ENCODE measurements at regions not wholly inside any gene's neighbourhood (a gene's known extent, or its start where the extent isn't known, plus 50 kb on each side); places are given as distances from the start of the nearest gene placed in this dataset.

DNA sequence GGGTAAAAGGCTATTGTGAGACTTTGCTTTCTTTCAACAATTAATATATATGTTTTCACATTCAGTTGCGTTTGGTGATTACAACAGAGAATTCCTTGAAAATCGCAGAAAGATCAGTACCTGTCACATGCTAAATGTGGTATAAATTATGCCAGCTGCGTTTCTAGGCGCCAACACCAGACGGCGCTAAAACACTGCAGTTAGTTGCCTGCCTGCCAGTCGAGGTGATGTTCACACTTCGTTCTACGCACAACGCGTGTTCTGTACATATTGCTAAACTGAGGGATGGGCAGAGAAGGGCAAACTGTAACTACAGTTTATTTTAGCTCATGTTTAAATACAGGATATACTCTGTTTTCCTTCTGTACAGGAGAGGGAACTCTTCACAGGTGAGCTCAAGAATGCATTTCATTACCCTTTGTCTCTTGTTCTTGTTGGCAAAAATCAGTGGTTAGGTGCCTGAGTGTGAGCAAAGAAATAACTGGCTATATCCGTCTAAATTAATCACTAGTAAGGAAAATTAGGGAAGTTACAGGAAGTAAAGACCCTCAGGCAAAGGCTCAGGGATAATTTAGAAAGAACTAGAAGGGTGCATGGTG, 100.1 kb upstream of the RGS17 start:
- DNase-seq (ENCODE audit: low read depth): peak; percentile 74

DNA sequence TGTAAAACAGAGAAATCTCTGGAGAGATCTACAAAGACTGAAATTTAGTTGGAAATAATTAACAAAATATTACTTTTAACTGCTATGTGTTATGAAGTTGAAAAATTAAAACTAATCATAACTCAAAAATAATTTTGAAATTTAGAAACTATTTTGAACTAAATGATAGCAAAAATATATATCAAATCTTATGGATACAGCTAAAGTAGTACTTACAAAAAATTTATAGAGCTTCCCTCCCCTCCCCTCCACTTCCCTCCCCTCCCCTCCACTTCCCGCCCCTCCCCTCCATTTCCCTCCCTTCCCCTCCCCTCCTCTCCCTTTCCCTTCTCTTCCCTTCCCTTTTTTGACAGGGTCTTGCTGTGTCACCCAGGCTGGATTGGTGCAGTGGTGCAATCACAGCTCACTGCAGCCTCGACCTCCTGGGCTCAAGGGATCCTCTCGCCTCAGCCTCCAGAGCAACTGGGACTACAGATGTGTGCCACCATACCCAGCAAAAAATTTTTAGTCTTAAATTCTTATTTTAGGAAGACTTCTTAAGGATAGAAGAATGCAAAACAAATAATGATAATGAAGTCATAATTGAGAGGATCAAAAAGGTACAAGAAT, 87.2 kb upstream of the RGS17 start:
- no peak for DNase-seq (ENCODE audit: low read depth)

DNA sequence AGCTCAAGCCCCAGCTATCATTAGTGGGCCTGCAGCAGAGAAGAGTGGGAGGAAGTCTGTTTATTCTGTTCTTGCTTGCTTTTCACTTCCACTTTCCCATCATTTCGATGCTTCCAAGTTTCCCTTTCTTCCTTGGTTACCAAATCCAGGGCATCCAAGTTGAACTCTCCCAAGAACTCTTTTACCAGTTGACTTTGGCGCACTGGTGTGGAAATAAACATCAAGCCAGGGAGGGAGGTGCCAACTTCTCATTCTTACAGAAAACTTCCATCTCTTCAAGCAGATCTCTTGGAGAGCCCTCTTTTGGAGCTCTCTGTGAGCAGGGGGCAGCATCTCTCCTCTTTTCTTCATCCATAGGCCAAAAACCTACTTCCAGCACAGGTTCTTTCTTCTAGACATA, 85.7 kb upstream of the RGS17 start:
- no peak for DNase-seq (ENCODE audit: low read depth)

DNA sequence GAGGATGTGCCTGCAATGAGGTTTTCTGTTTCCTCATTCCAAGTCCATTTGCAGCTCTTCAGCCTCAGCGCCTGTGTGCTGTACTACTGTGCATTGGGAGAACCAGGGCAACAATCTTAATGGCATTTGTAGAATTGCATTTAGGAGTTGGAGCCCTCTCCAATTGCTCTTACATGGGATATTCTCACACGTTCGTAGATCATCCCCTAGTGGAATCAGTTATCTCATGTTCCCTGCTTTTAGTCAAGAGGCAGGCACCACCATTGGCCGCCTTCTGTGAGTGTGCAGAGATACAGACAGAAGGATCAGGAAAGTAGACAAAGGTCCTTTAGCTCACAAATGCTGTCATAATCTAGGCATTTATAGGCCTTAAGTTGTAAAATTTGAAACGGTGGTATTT, 84.2 kb upstream of the RGS17 start:
- DNase-seq (ENCODE audit: low read depth): no peak

DNA sequence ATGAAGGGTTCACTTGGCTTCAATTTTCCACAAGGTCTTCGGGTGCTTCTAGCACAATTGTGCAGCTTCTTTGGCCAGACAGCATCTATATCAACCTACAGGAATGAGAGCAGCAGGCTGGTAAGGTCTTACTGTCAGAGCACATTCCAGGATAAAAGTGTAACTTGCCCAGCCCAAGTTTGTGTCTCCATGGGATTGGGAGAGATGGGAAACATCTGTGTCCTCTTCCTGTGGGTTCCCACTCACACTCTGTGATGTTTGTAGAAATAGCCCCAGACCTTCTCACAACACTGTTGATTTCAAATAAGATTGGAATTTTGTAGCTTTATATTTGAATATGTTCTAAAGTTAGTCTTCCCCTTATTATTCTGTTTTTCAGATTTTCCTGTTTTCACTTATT, 83.4 kb upstream of the RGS17 start:
- DNase-seq (ENCODE audit: low read depth): no peak

DNA sequence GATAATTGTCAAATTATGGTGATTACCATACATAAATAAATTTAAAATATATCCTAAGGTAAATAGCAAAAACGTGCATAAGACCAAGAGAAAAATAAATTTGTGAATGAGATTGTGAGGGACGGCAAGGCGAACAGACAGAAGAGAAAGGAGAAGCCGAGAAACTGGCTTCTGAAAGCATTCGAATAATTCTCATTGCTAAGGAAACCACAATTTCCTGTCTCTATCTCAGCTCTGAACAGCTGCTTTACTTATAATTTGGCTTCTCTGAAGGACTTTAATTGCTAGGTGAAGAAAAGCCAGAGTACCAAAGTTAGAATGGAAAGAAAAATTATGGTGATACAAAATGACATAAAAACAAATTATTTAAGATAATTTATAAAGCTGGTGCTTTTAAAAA, 79.0 kb upstream of the RGS17 start:
- peak; percentile 36 for DNase-seq (ENCODE audit: low read depth)

DNA sequence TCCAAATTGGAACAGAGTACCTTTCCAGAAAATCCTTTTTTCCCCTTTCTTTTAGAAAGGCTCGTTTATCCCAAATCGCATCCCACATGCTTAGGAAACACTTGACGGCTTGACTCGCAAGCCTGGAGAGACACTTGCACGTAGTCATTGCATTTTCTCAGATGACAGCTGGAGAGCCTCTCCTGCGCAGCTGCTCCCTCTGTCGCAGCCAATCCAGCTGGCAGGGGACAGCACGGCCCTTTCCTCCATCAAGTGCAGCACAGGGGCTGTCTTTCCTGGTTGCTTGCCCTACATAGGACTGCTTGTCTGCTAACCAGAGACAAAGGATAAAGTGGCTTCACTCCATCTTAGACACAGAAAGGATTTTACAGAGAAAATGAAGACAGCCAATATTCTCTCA, 77.6 kb upstream of the RGS17 start:
- DNase-seq (ENCODE audit: low read depth): no peak

DNA sequence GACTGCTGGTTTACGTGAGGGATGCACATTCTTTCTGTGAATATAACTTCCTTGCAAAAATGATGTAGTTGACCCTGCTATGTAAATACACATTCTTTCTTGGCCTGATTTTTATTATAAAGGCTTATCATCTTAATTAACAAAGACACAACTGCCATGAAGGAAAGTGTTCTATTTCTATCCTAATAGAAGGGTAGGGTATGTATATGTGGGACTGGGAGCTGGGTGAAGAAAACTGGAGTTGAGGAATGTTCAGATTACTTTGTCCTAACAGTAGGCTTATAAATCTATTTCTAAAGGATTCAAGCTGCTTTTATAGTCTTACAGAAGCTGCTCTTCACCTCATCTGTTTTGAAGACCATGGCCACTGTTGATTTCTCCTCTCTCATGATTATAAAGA, 76.5 kb upstream of the RGS17 start:
- DNase-seq (ENCODE audit: low read depth): no peak

DNA sequence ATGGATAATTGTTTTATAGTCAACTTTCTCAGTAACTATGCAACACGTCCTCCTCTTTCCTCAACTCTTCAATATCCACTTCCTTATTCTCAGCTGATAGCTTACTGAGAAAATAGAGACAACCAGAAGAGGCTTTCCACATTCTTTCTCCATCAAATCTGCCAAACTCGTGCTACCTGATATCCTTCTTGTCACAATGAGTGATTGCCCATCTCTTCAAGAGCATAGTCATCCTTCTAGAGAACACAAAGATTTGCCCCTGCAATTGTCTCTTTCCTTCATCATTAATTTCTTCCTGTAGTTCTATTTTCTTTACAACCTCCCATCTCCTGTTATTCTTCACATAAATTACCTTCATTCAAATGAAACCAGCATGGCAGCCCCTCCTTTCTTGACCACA, 75.9 kb upstream of the RGS17 start:
- no peak for DNase-seq (ENCODE audit: low read depth)

DNA sequence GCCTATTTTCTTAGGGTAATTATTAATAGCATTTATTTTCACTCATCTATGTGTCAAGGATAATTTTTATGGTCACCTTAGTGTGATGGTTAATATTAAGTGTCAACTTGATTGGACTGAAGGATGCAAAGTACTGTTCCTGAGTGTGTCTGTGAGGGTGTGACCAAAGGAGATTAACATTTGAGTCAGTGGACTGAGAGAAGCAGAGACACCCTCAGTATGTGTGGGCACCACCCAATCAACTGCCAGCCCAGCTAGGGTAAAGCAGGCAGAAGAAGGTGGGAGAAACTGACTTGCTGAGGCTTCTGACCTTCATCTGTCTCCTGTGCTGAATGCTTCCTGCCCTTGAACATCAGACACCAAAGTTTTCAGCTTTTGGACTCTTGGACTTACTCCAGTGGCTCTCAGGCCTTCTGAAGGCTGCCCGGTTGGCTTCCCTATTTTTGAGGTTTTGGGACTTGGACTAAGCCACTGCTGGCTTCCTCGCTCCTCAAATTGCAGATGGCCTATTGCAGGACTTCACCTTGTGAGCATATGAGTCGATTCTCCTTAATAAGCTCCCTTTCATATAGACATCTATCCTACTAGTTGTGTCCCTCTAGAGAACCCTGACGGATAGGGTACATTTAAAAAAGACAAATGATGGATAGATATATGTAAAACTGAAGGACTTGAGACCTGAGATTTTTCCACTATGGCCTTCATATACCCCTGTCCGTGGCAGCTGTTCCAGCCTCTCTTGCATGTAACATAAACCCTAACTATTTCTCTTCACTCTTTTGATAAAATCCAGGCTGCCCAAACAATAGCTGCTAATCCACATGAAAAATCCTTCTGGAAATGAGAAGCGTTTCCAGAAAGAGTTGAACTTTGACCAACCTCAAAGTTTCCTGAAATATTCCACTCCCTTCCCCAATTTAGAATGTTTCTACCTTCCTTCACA, 62.1 kb upstream of the RGS17 start:
- no peak for DNase-seq (ENCODE audit: low read depth)

DNA sequence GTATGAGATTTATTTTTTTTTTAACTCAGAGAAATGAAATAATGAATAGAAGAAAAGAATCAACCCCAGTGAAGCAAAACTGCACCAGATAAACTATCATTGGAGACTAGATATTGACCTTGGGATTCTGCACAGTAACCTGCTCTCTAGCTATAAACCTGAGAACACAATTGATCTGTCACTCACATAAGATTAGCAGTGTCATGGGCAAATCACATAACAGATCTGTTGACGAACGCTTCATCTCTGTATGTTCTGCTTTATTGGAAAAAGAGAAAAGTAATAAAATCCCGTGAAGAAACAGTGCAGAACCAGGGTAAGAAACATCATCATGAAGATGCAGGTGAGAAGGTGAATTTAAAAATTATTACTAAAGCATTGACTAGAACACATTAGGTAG, 52.8 kb upstream of the RGS17 start:
- DNase-seq (ENCODE audit: low read depth): no peak

All from Daoy (cell line).